ES-I3 (cell line): ENCODE measurements at regions not wholly inside any gene's neighbourhood (a gene's known extent, or its start where the extent isn't known, plus 50 kb on each side); places are given as distances from the start of the nearest gene placed in this dataset.
A peak's percentile ranks its signal among the peaks of the same experiment; 100 is the strongest.

Experiments
- H3K36me3 ChIP-seq: 2 replicates; pipeline ENCODE4 v1.6.1; 2013; ENCODE audit warnings: mild to moderate bottlenecking, low read length, control low read depth, moderate library complexity; ENCODE audit not compliant: insufficient read depth
- H3K4me1 ChIP-seq: 2 replicates; pipeline ENCODE4 v1.6.1; 2013; ENCODE audit warnings: mild to moderate bottlenecking, control low read depth, low read length; ENCODE audit not compliant: insufficient read depth
- H3K9ac ChIP-seq: 2 replicates; pipeline ENCODE4 v1.6.1; 2013; ENCODE audit warnings: low read depth, mild to moderate bottlenecking, low read length, moderate library complexity
- H3K9me3 ChIP-seq: 2 replicates; pipeline ENCODE4 v1.6.1; 2013; ENCODE audit warnings: mild to moderate bottlenecking, low read length, moderate library complexity; ENCODE audit not compliant: control insufficient read depth, insufficient read depth

GRCh38 chr20:50321797-50322480 is 131.3 kb downstream of the CEBPB start:
- Histone ChIP-seq H3K9me3 (peaks cover 3% of the 10 kb centered on the region; the same call in 1 of the 2 replicates), H3K36me3 (no peaks in the 10 kb centered on the region), H3K4me1 (peaks cover 17% of the 10 kb centered on the region), H3K9ac (peak overlapping the region; percentile 53; the same call in 1 of the 2 replicates)

GRCh38 chr20:50322703-50323131 is 132.1 kb downstream of the CEBPB start:
- peaks cover 3% of the 10 kb centered on the region; the same call in 1 of the 2 replicates for H3K9me3 ChIP-seq

GRCh38 chr20:50323209-50323608 is 132.6 kb downstream of the CEBPB start:
- Histone ChIP-seq H3K9me3 (peaks cover 3% of the 10 kb centered on the region; the same call in 1 of the 2 replicates), H3K36me3 (no peaks in the 10 kb centered on the region), H3K9ac (no peak overlapping the region), H3K4me1 (peaks cover 17% of the 10 kb centered on the region)

More at GRCh38 chr20:50322703-50323131, 132.1 kb downstream of the CEBPB start:
- no peaks in the 10 kb centered on the region for H3K36me3 ChIP-seq
- H3K9ac ChIP-seq: no peak overlapping the region
- H3K4me1 ChIP-seq: peaks cover 17% of the 10 kb centered on the region

- Histone ChIP-seq H3K36me3 (no peaks in the 10 kb centered on the region), H3K9ac (no peak overlapping the region), H3K9me3 (peaks cover 3% of the 10 kb centered on the region; the same call in 1 of the 2 replicates), H3K4me1 (peaks cover 17% of the 10 kb centered on the region)
Observed at GRCh38 chr20:50323777-50324775, 133.4 kb downstream of the CEBPB start.

- Histone ChIP-seq H3K9ac (no peak overlapping the region), H3K4me1 (peaks cover 14% of the 10 kb centered on the region), H3K36me3 (no peaks in the 10 kb centered on the region), H3K9me3 (peaks cover 3% of the 10 kb centered on the region; the same call in 1 of the 2 replicates)
Observed at GRCh38 chr20:50325215-50325614, 134.6 kb downstream of the CEBPB start.

- Histone ChIP-seq H3K4me1 (peaks cover 10% of the 10 kb centered on the region), H3K36me3 (no peaks in the 10 kb centered on the region), H3K9ac (no peak overlapping the region), H3K9me3 (peaks cover 3% of the 10 kb centered on the region; the same call in 1 of the 2 replicates)
Observed at GRCh38 chr20:50325651-50326050, 135.0 kb downstream of the CEBPB start.

GRCh38 chr20:50327666-50328065 is 137.0 kb downstream of the CEBPB start:
- Histone ChIP-seq H3K9ac (no peak overlapping the region), H3K36me3 (no peaks in the 10 kb centered on the region), H3K4me1 (no peaks in the 10 kb centered on the region), H3K9me3 (peaks cover 3% of the 10 kb centered on the region; the same call in 1 of the 2 replicates)

- Histone ChIP-seq H3K9ac (no peak overlapping the region), H3K9me3 (peaks cover 3% of the 10 kb centered on the region; the same call in 1 of the 2 replicates), H3K36me3 (no peaks in the 10 kb centered on the region), H3K4me1 (no peaks in the 10 kb centered on the region)
Observed at GRCh38 chr20:50328222-50328979, 137.8 kb downstream of the CEBPB start.

- Histone ChIP-seq H3K9me3 (peaks cover 3% of the 10 kb centered on the region; the same call in 1 of the 2 replicates), H3K9ac (no peak overlapping the region), H3K4me1 (no peaks in the 10 kb centered on the region), H3K36me3 (no peaks in the 10 kb centered on the region)
Observed at GRCh38 chr20:50328996-50329898, 138.6 kb downstream of the CEBPB start.

- no peaks in the 10 kb centered on the region; the same call in 1 of the 2 replicates for H3K4me1 ChIP-seq
- H3K9me3 ChIP-seq: peaks cover under 1% of the 10 kb centered on the region; the same call in 1 of the 2 replicates
- H3K9ac ChIP-seq: no peak overlapping the region
- no peaks in the 10 kb centered on the region for H3K36me3 ChIP-seq
Observed at GRCh38 chr20:50329981-50330503, 139.4 kb downstream of the CEBPB start.

- H3K4me1 ChIP-seq: no peaks in the 10 kb centered on the region; the same call in 1 of the 2 replicates
- no peaks in the 10 kb centered on the region for H3K36me3 ChIP-seq
- no peaks in the 10 kb centered on the region for H3K9me3 ChIP-seq
- H3K9ac ChIP-seq: no peak overlapping the region
Observed at GRCh38 chr20:50330504-50331313, 140.1 kb downstream of the CEBPB start.
